Left ventricle myocardium inferior (tissue), 1 donor: ENCODE measurements at regions not wholly inside any gene's neighbourhood (a gene's known extent, or its start where the extent isn't known, plus 50 kb on each side); places are given as distances from the start of the nearest gene placed in this dataset.

Source experiments
- DNase-seq: peaks from one replicate; pipeline ENCODE4 v3.0.0-alpha.2; 2020
- H3K27ac ChIP-seq: fragments of 200-600 bp; replicated peaks from 2 replicates; pipeline ENCODE4 v1.8.0; 2021
- H3K27me3 ChIP-seq: fragments of 200-600 bp; 2 replicates; pipeline ENCODE4 v1.8.0; 2021; ENCODE audit warnings: low read depth
- H3K36me3 ChIP-seq: fragments of 200-600 bp; 2 replicates; pipeline ENCODE4 v1.8.0; 2021
- H3K4me1 ChIP-seq: fragments of 200-600 bp; 2 replicates; pipeline ENCODE4 v1.8.0; 2021
- H3K4me3 ChIP-seq: fragments of 200-600 bp; 2 replicates; pipeline ENCODE4 v1.8.0; 2021; ENCODE audit warnings: mild to moderate bottlenecking, moderate library complexity
- H3K9me3 ChIP-seq: fragments of 200-600 bp; replicated peaks from 2 replicates; pipeline ENCODE4 v1.8.0; 2021
- CTCF ChIP-seq: fragments of 200-600 bp; IDR thresholded peaks from 2 replicates; pipeline ENCODE4 v1.8.0; 2021; ENCODE audit warnings: antibody characterized with exemption, mild to moderate bottlenecking, borderline replicate concordance
- intact Hi-C: fragments of 100-400 bp; cut with micrococcal nuclease; formaldehyde crosslinking; loops from one replicate; pipeline ENCODE4 v1.11.0; 2022
- donor health status: DM: no; HTN: yes; CAD: no; lungs with severe emphysema.

DNA sequence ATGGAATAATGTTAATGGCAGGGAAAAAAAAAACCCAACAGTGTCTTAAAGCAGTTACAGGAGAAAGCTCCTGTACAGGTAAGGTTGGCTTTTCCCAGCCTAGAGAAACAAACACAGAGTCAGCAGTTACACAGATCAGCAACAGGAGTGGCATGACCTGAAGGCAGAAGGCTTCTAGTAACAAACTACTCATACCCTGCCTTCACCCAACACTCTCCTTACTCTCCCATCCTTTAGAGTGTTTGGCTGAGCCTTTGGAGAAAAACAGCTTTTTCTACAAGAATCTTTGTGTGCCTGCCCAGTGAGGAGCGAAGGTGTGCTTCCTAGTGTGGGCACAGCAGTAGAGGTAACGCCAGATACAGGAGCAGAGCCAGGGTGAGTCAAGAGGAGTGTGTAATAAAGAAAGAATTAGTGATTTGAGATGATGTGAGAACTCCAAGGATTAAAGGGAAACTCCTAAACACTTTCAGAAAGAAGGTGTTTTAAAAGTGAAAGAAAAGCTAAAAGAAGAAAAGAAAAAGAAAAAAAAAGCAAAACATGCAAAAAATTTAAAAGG lies 152.7 kb downstream of the POLR2M start:
- no peaks in the 10 kb centered on the region for H3K36me3 ChIP-seq
- H3K4me1 ChIP-seq, result peaks cover 5% of the 10 kb centered on the region
- no peak for DNase-seq
- intact Hi-C loops, result no loop called here
- no peak for TF ChIP-seq CTCF
- no peak overlapping the region for H3K4me3 ChIP-seq
- no peaks in the 10 kb centered on the region for H3K27me3 ChIP-seq
- H3K9me3 ChIP-seq, result peaks cover 5% of the 10 kb centered on the region
- H3K27ac ChIP-seq, result no peak overlapping the region

GRCh38 chr15:57861034-57861638 lies 154.6 kb downstream of the POLR2M start:
- Histone ChIP-seq H3K27me3 (no peaks in the 10 kb centered on the region), H3K9me3 (peaks cover 5% of the 10 kb centered on the region), H3K36me3 (no peaks in the 10 kb centered on the region), H3K27ac (no peak overlapping the region), H3K4me1 (peaks cover 5% of the 10 kb centered on the region), H3K4me3 (no peak overlapping the region)
- intact Hi-C loops, result loop anchor here (5.0 to 10.0 kb wide), 2 partner anchors 109 to 186 kb away; no protein-coding TSS in a partner anchor
- TF ChIP-seq CTCF, result peak; percentile 85
- no peak for DNase-seq

DNA sequence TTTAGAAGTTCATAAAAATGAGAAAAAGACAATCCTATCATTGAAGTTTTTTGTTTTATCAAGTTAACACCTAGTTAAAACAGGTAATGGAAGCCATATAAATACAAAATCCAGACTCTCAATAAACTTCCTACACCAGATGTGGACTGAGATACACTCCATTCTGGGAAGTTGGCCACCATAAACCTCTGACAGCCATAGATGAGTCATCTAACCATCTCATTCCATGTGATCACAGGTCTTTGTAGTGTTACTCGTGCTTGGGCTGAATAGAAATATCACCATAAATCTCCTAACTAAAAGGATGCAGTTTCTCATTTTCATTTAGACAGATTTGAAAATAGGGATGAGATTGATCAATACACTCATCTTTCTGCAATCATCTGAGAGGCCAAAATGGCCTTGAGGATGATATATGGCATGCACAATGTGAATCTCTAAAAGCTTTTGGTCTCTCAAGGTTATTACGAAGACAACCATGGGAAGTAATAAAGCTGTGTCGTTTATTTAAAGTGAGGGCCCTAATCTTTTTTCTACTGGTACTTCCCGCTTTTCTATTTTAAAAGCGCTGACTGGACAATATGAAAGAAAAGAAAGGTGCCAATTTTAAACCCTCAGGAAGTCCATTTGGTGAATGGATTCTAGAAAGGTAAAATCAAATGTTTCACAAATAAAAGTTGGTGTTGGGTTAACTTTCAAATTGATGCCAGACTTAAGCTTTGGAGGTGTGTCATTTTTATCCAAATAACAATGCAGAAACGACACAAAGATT lies 155.5 kb downstream of the POLR2M start:
- Histone ChIP-seq H3K9me3 (peaks cover 5% of the 10 kb centered on the region), H3K36me3 (no peaks in the 10 kb centered on the region), H3K27me3 (no peaks in the 10 kb centered on the region), H3K4me3 (no peak overlapping the region), H3K4me1 (peaks cover 5% of the 10 kb centered on the region), H3K27ac (no peak overlapping the region)
- no peak for DNase-seq
- no peak for TF ChIP-seq CTCF
- intact Hi-C loops, result loop anchor here (5.0 to 10.0 kb wide), 2 partner anchors 110 to 187 kb away; no protein-coding TSS in a partner anchor

GRCh38 chr15:57862761-57863160 lies 156.2 kb downstream of the POLR2M start:
- no peaks in the 10 kb centered on the region for H3K36me3 ChIP-seq
- intact Hi-C loops, result loop anchor here (5.0 to 10.0 kb wide), 2 partner anchors 110 to 188 kb away; no protein-coding TSS in a partner anchor
- no peak for TF ChIP-seq CTCF

GRCh38 chr15:57865294-57865693 lies 158.8 kb downstream of the POLR2M start:
- DNase-seq, result no peak
- TF ChIP-seq CTCF, result peak; percentile 53
- Histone ChIP-seq H3K9me3 (no peaks in the 10 kb centered on the region), H3K4me3 (no peak overlapping the region), H3K27me3 (peaks cover 17% of the 10 kb centered on the region), H3K36me3 (no peaks in the 10 kb centered on the region), H3K27ac (no peak overlapping the region), H3K4me1 (peaks cover 5% of the 10 kb centered on the region)
- intact Hi-C loops, result loop anchor here (5.0 to 10.0 kb wide), 2 partner anchors 190 to 207 kb away; no protein-coding TSS in a partner anchor

More at GRCh38 chr15:57862761-57863160, 156.2 kb downstream of the POLR2M start:
- H3K27me3 ChIP-seq, result peaks cover 5% of the 10 kb centered on the region
- peaks cover 5% of the 10 kb centered on the region for H3K9me3 ChIP-seq
- peaks cover 5% of the 10 kb centered on the region for H3K4me1 ChIP-seq
- DNase-seq, result no peak
- no peak overlapping the region for H3K4me3 ChIP-seq
- no peak overlapping the region for H3K27ac ChIP-seq
